GM12878 (cell line): ENCODE measurements at regions not wholly inside any gene's neighbourhood (a gene's known extent, or its start where the extent isn't known, plus 50 kb on each side); places are given as distances from the start of the nearest gene placed in this dataset.

ENCODE experiments used
- ATAC-seq: fragments of 200-7000 bp; cut with Tn5 transposase; 3 replicates; pipeline ENCODE4 v1.9.1; 2020; ENCODE audit warnings: mild to moderate bottlenecking, moderate library complexity
- BruUV-seq: library from RNA; stranded (reverse); fragments of 400-500 nt; replicated peaks from 2 replicates; lab custom pipeline; 2021; lab: Mats Ljungman, UMichigan
- CTCF ChIA-PET: fragments of 300-600 bp; sonication (Branson Sonifier 250); formaldehyde crosslinking; extraction: SDS; loops from one replicate; lab custom pipeline; 2021; ENCODE audit warnings: inconsistent platforms; lab: Yijun Ruan, JAX
- POLR2A ChIA-PET: fragments of 350-600 bp; formaldehyde crosslinking; extraction: SDS; loops from one replicate; lab custom pipeline; 2021; ENCODE audit warnings: inconsistent platforms; lab: Charles Lee
- RAD21 ChIA-PET: fragments of 300-600 bp; sonication (Branson Sonifier 250); formaldehyde crosslinking; loops from one replicate; lab custom pipeline; 2023; ENCODE audit warnings: antibody characterized with exemption; ENCODE audit not compliant: unreplicated experiment; lab: Charles Lee
- SMC1A ChIA-PET: fragments of 300-600 bp; sonication (Branson Sonifier 250); formaldehyde crosslinking; loops from one replicate; lab custom pipeline; 2023; ENCODE audit not compliant: unreplicated experiment, uncharacterized antibody; lab: Charles Lee
- DNase-seq: peaks from one replicate; pipeline ENCODE4 v3.0.0-alpha.2; 2011; ENCODE audit warnings: low read depth, low spot score
- FAIRE-seq: peaks from 3 replicates; lab custom pipeline; 2011; peaks lifted over from hg19 to GRCh38; lab: Jason Lieb, UNC
- H2AFZ ChIP-seq: 2 replicates; pipeline ENCODE4 v1.6.0; 2011; ENCODE audit warnings: low read depth, low read length, control low read depth; ENCODE audit not compliant: control insufficient read depth
- H3K27ac ChIP-seq: 2 replicates; pipeline ENCODE4 v1.5.1; 2011; ENCODE audit warnings: control low read depth; ENCODE audit not compliant: control insufficient read depth, insufficient read depth
- H3K27me3 ChIP-seq, 2 experiments: replicated peaks in 1 of 2; 2 replicates each; pipeline versions ENCODE4 v1.6.0 to v1.6.1; 2011; ENCODE audit warnings: low read length in 1 of 2; ENCODE audit not compliant: control insufficient read depth in 2 of 2, insufficient read depth in 2 of 2
- H3K36me3 ChIP-seq, 2 experiments: 2 replicates each; pipeline ENCODE4 v1.5.1; 2011; ENCODE audit warnings: low read length in 1 of 2; ENCODE audit not compliant: control insufficient read depth in 2 of 2, insufficient read depth in 2 of 2
- H3K4me1 ChIP-seq: 2 replicates; pipeline ENCODE4 v1.6.1; 2011; ENCODE audit warnings: mild to moderate bottlenecking, low read length, moderate library complexity, mixed read lengths; ENCODE audit not compliant: control insufficient read depth, insufficient read depth
- H3K4me2 ChIP-seq: 2 replicates; pipeline ENCODE4 v1.6.0; 2011; ENCODE audit warnings: control low read depth; ENCODE audit not compliant: control insufficient read depth, insufficient read depth
- H3K4me3 ChIP-seq: fragments of 200-600 bp; sonication (generic); 2 replicates; pipeline ENCODE4 v1.5.1; 2016
- H3K79me2 ChIP-seq: 2 replicates; pipeline ENCODE4 v1.6.0; 2011; ENCODE audit warnings: low read length; ENCODE audit not compliant: control insufficient read depth, insufficient read depth
- H3K9ac ChIP-seq: 2 replicates; pipeline ENCODE4 v1.8.0; 2011; ENCODE audit warnings: low read length, control low read depth, mixed read lengths; ENCODE audit not compliant: control insufficient read depth, insufficient read depth
- H3K9me3 ChIP-seq: replicated peaks from 3 replicates; pipeline ENCODE4 v1.5.1; 2011; ENCODE audit warnings: mild to moderate bottlenecking, low read length; ENCODE audit not compliant: control insufficient read depth, insufficient read depth
- H4K20me1 ChIP-seq: 2 replicates; pipeline ENCODE4 v1.6.0; 2011; ENCODE audit not compliant: control insufficient read depth, insufficient read depth
- CHD2 ChIP-seq: IDR thresholded peaks from 2 replicates; pipeline ENCODE4 v1.6.1; 2011; ENCODE audit warnings: low read depth, low read length, improper control_type of control experiment, borderline replicate concordance
- YBX1 ChIP-seq: fragments of 450-650 bp; IDR thresholded peaks from 2 replicates; pipeline ENCODE4 v1.6.1; 2016; ENCODE audit warnings: antibody characterized with exemption
- ZNF592 ChIP-seq: fragments of 450-650 bp; IDR thresholded peaks from 2 replicates; pipeline ENCODE4 v1.6.1; 2017; ENCODE audit warnings: mild to moderate bottlenecking, moderate library complexity
- WGBS: methylation state at CpG from one replicate; pipeline ENCODE4 v1.1.6; 2016; ENCODE audit warnings: low lambda C conversion rate; ENCODE audit not compliant: insufficient replicate concordance, insufficient coverage; ENCODE audit errors: missing lambda C conversion rate; 5-methylcytosine and 5-hydroxymethylcytosine counted together
- in situ Hi-C: fragments of 300-500 bp; cut with MboI; formaldehyde crosslinking; loops from 9 replicates; pipeline ENCODE4 v1.14.3; 2018; ENCODE audit warnings: mixed read lengths
- intact Hi-C: fragments of 100-400 bp; cut with micrococcal nuclease; formaldehyde crosslinking; loops from one replicate; pipeline ENCODE4 v1.14.2; 2022; ENCODE audit not compliant: unreplicated experiment

- no peak for TF ChIP-seq ZNF592
- TF ChIP-seq, all 136 proteins: peak for 0
Measured at GRCh38 chr9:82457298-82457697, 468.7 kb downstream of the SPATA31D1 start (continued).

- BruUV-seq = no TSS peak
- intact Hi-C loops (no loop called here), in situ Hi-C loops (no loop called here)
- 0% methylated on average over 5 of the region's 5 CpGs for WGBS
- Histone ChIP-seq H3K27me3 (no peaks in the 10 kb centered on the region), H3K79me2 (no peaks in the 10 kb centered on the region), H3K27ac (no peak overlapping the region), H4K20me1 (no peaks in the 10 kb centered on the region), H3K4me2 (no peak overlapping the region), H2AFZ (no peak overlapping the region), H3K9me3 (no peaks in the 10 kb centered on the region), H3K4me1 (no peaks in the 10 kb centered on the region), H3K4me3 (no peak overlapping the region), H3K36me3 (no peaks in the 10 kb centered on the region), H3K9ac (no peak overlapping the region)
- no peak for FAIRE-seq
- ATAC-seq = no peak
- ChIA-PET SMC1A (no interaction called here), POLR2A (no interaction called here), CTCF (no interaction called here), RAD21 (no interaction called here)
- no peak for TF ChIP-seq CHD2
- TF ChIP-seq YBX1 = no peak
- DNase-seq = no peak
Measured at GRCh38 chr9:82457891-82458290, 469.3 kb downstream of the SPATA31D1 start.
